ENCODE measurements at regions not wholly inside any gene's neighbourhood (a gene's known extent, or its start where the extent isn't known, plus 50 kb on each side); places are given as distances from the start of the nearest gene placed in this dataset.

GRCh38 chr10:118840071-118840775, 85.5 kb upstream of the CACUL1 start:
- no peaks in the 10 kb centered on the region for H3K36me3 ChIP-seq (ENCODE audit: control insufficient read depth in 1 of 2, insufficient read depth in 2 of 2, low read length in 2 of 2)
- no peaks in the 10 kb centered on the region for H3K9me3 ChIP-seq (ENCODE audit: control insufficient read depth in 1 of 2, low read length in 2 of 2)
- H3K27me3 ChIP-seq (ENCODE audit: low read depth, low read length): no peaks in the 10 kb centered on the region
- H3K4me1 ChIP-seq (ENCODE audit: control insufficient read depth in 1 of 2, insufficient read depth in 2 of 2, low read length in 2 of 2): no peaks in the 10 kb centered on the region
- H3K4me3 ChIP-seq (ENCODE audit: low read depth in 1 of 2, low read length in 2 of 2): no peak overlapping the region
- no peak overlapping the region for H3K27ac ChIP-seq (ENCODE audit: low read length)

GRCh38 chr10:118840776-118841468, 86.2 kb upstream of the CACUL1 start:
- no peaks in the 10 kb centered on the region for H3K9me3 ChIP-seq (ENCODE audit: control insufficient read depth in 1 of 2, low read length in 2 of 2)
- H3K27ac ChIP-seq (ENCODE audit: low read length): no peak overlapping the region
- no peaks in the 10 kb centered on the region for H3K36me3 ChIP-seq (ENCODE audit: control insufficient read depth in 1 of 2, insufficient read depth in 2 of 2, low read length in 2 of 2)

GRCh38 chr10:118841881-118842605, 87.3 kb upstream of the CACUL1 start:
- H3K27ac ChIP-seq (ENCODE audit: low read length): no peak overlapping the region
- no peaks in the 10 kb centered on the region for H3K9me3 ChIP-seq (ENCODE audit: control insufficient read depth in 1 of 2, low read length in 2 of 2)
- H3K36me3 ChIP-seq (ENCODE audit: control insufficient read depth in 1 of 2, insufficient read depth in 2 of 2, low read length in 2 of 2): no peaks in the 10 kb centered on the region
- no peaks in the 10 kb centered on the region for H3K27me3 ChIP-seq (ENCODE audit: low read depth, low read length)
- H3K4me3 ChIP-seq (ENCODE audit: low read depth in 1 of 2, low read length in 2 of 2): no peak overlapping the region
- no peaks in the 10 kb centered on the region for H3K4me1 ChIP-seq (ENCODE audit: control insufficient read depth in 1 of 2, insufficient read depth in 2 of 2, low read length in 2 of 2)

More at GRCh38 chr10:118840776-118841468, 86.2 kb upstream of the CACUL1 start:
- no peaks in the 10 kb centered on the region for H3K27me3 ChIP-seq (ENCODE audit: low read depth, low read length)
- H3K4me1 ChIP-seq (ENCODE audit: control insufficient read depth in 1 of 2, insufficient read depth in 2 of 2, low read length in 2 of 2): no peaks in the 10 kb centered on the region
- no peak overlapping the region for H3K4me3 ChIP-seq (ENCODE audit: low read depth in 1 of 2, low read length in 2 of 2)

GRCh38 chr10:118842843-118843624, 88.3 kb upstream of the CACUL1 start:
- H3K9me3 ChIP-seq (ENCODE audit: control insufficient read depth in 1 of 2, low read length in 2 of 2): no peaks in the 10 kb centered on the region
- H3K36me3 ChIP-seq (ENCODE audit: control insufficient read depth in 1 of 2, insufficient read depth in 2 of 2, low read length in 2 of 2): no peaks in the 10 kb centered on the region
- no peak overlapping the region for H3K4me3 ChIP-seq (ENCODE audit: low read depth in 1 of 2, low read length in 2 of 2)
- H3K27me3 ChIP-seq (ENCODE audit: low read depth, low read length): no peaks in the 10 kb centered on the region
- H3K27ac ChIP-seq (ENCODE audit: low read length): no peak overlapping the region
- no peaks in the 10 kb centered on the region for H3K4me1 ChIP-seq (ENCODE audit: control insufficient read depth in 1 of 2, insufficient read depth in 2 of 2, low read length in 2 of 2)

- Histone ChIP-seq H3K27ac (ENCODE audit: low read length) (no peak overlapping the region), H3K36me3 (ENCODE audit: control insufficient read depth in 1 of 2, insufficient read depth in 2 of 2, low read length in 2 of 2) (no peaks in the 10 kb centered on the region), H3K4me3 (ENCODE audit: low read depth in 1 of 2, low read length in 2 of 2) (no peak overlapping the region), H3K27me3 (ENCODE audit: low read depth, low read length) (no peaks in the 10 kb centered on the region), H3K9me3 (ENCODE audit: control insufficient read depth in 1 of 2, low read length in 2 of 2) (no peaks in the 10 kb centered on the region), H3K4me1 (ENCODE audit: control insufficient read depth in 1 of 2, insufficient read depth in 2 of 2, low read length in 2 of 2) (no peaks in the 10 kb centered on the region)
These were observed 89.0 kb upstream of the CACUL1 start for GRCh38 chr10:118843647-118844265.

GRCh38 chr10:118844731-118845521, 90.2 kb upstream of the CACUL1 start:
- no peaks in the 10 kb centered on the region for H3K9me3 ChIP-seq (ENCODE audit: control insufficient read depth in 1 of 2, low read length in 2 of 2)
- H3K4me1 ChIP-seq (ENCODE audit: control insufficient read depth in 1 of 2, insufficient read depth in 2 of 2, low read length in 2 of 2): no peaks in the 10 kb centered on the region
- no peaks in the 10 kb centered on the region for H3K36me3 ChIP-seq (ENCODE audit: control insufficient read depth in 1 of 2, insufficient read depth in 2 of 2, low read length in 2 of 2)
- H3K27ac ChIP-seq (ENCODE audit: low read length): no peak overlapping the region
- H3K27me3 ChIP-seq (ENCODE audit: low read depth, low read length): no peaks in the 10 kb centered on the region
- H3K4me3 ChIP-seq (ENCODE audit: low read depth in 1 of 2, low read length in 2 of 2): no peak overlapping the region

GRCh38 chr10:118845776-118846175, 91.0 kb upstream of the CACUL1 start:
- Histone ChIP-seq H3K27me3 (ENCODE audit: low read depth, low read length) (no peaks in the 10 kb centered on the region), H3K4me3 (ENCODE audit: low read depth in 1 of 2, low read length in 2 of 2) (no peak overlapping the region), H3K4me1 (ENCODE audit: control insufficient read depth in 1 of 2, insufficient read depth in 2 of 2, low read length in 2 of 2) (no peaks in the 10 kb centered on the region), H3K9me3 (ENCODE audit: control insufficient read depth in 1 of 2, low read length in 2 of 2) (no peaks in the 10 kb centered on the region), H3K27ac (ENCODE audit: low read length) (no peak overlapping the region), H3K36me3 (ENCODE audit: control insufficient read depth in 1 of 2, insufficient read depth in 2 of 2, low read length in 2 of 2) (no peaks in the 10 kb centered on the region)

GRCh38 chr10:118850418-118851061, 95.8 kb upstream of the CACUL1 start:
- H3K27me3 ChIP-seq (ENCODE audit: low read depth, low read length): no peaks in the 10 kb centered on the region
- no peak overlapping the region for H3K27ac ChIP-seq (ENCODE audit: low read length)
- H3K36me3 ChIP-seq (ENCODE audit: control insufficient read depth in 1 of 2, insufficient read depth in 2 of 2, low read length in 2 of 2): no peaks in the 10 kb centered on the region

GRCh38 chr10:118851062-118852035, 96.6 kb upstream of the CACUL1 start:
- H3K36me3 ChIP-seq (ENCODE audit: control insufficient read depth in 1 of 2, insufficient read depth in 2 of 2, low read length in 2 of 2): no peaks in the 10 kb centered on the region
- no peaks in the 10 kb centered on the region for H3K27me3 ChIP-seq (ENCODE audit: low read depth, low read length)
- H3K4me3 ChIP-seq (ENCODE audit: low read depth in 1 of 2, low read length in 2 of 2): no peak overlapping the region
- H3K4me1 ChIP-seq (ENCODE audit: control insufficient read depth in 1 of 2, insufficient read depth in 2 of 2, low read length in 2 of 2): no peaks in the 10 kb centered on the region
- no peaks in the 10 kb centered on the region for H3K9me3 ChIP-seq (ENCODE audit: control insufficient read depth in 1 of 2, low read length in 2 of 2)
- H3K27ac ChIP-seq (ENCODE audit: low read length): no peak overlapping the region

More at GRCh38 chr10:118850418-118851061, 95.8 kb upstream of the CACUL1 start:
- Histone ChIP-seq H3K9me3 (ENCODE audit: control insufficient read depth in 1 of 2, low read length in 2 of 2) (no peaks in the 10 kb centered on the region), H3K4me3 (ENCODE audit: low read depth in 1 of 2, low read length in 2 of 2) (no peak overlapping the region), H3K4me1 (ENCODE audit: control insufficient read depth in 1 of 2, insufficient read depth in 2 of 2, low read length in 2 of 2) (no peaks in the 10 kb centered on the region)
